ENCODE measurements at regions not wholly inside any gene's neighbourhood (a gene's known extent, or its start where the extent isn't known, plus 50 kb on each side); places are given as distances from the start of the nearest gene placed in this dataset.
A peak's percentile ranks its signal among the peaks of the same experiment; 100 is the strongest.

- Mint-ChIP-seq H3K27ac (no peak overlapping the region), H3K9me3 (no peaks in the 10 kb centered on the region), H3K27me3 (peaks cover 11 to 13% of the 10 kb centered on the region in 2 donors), H3K4me3 (no peak overlapping the region), H3K4me1 (peaks cover 0 to 13% of the 10 kb centered on the region in 2 donors), H3K36me3 (no peaks in the 10 kb centered on the region)
- DNase-seq (no peak), ATAC-seq (replicated peaks) (no peak)
Measured at GRCh38 chr3:124607163-124607562, 123.1 kb upstream of the UMPS start.

- no peak for ATAC-seq (replicated peaks)
- Mint-ChIP-seq H3K27ac (no peak overlapping the region), H3K4me1 (peaks cover 0 to 21% of the 10 kb centered on the region in 2 donors), H3K4me3 (no peak overlapping the region), H3K27me3 (no peaks in the 10 kb centered on the region), H3K9me3 (no peaks in the 10 kb centered on the region), H3K36me3 (no peaks in the 10 kb centered on the region)
- DNase-seq: no peak
Measured at GRCh38 chr3:124609402-124609801, 120.8 kb upstream of the UMPS start.

DNA sequence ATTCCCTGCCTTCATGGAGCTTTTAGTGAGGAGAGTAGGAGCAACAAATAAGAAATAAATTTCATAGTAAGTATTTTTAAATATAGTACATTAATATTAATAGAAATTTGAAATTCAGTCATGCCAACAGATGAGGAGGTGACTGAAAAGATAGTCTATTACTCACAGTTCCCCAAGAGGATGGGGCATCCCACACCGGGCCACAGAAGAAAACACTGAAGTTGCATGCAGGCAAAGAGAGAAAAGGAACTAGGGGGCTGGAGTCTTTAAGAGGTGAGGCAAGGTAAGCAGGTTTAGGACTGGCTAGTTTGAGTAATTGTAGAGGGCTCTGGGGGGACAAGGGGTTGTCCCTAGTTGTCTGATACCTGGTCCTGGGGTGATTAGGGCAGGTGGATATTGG, 120.1 kb upstream of the UMPS start:
- no peaks in the 10 kb centered on the region for H3K27me3 Mint-ChIP-seq
- DNase-seq: no peak
- ATAC-seq (replicated peaks): peak; percentile 51 to 55
- no peaks in the 10 kb centered on the region for H3K36me3 Mint-ChIP-seq
- no peak overlapping the region for H3K4me3 Mint-ChIP-seq
- peaks cover 0 to 22% of the 10 kb centered on the region in 2 donors for H3K4me1 Mint-ChIP-seq
- no peaks in the 10 kb centered on the region for H3K9me3 Mint-ChIP-seq
- no peak overlapping the region for H3K27ac Mint-ChIP-seq

DNA sequence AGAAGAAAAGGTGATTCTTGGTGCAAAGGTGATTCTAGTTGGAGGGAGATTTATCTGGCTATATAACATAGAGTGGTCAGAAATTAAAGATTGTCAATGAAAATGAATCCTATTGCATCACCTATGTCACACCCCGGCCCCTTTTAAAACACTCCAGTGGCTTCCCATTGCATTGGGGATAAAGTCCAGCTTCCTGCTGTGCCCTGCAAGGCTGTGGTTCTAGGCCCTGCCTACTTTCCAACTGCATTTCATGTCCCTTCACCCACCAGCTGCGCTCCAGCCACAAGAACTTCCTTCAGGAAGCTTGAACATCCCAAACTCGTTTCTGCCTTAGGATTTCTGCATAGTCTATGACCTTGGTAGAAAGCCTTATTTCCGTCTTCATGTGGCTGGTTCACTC, 118.7 kb upstream of the UMPS start:
- no peak for DNase-seq
- H3K27ac Mint-ChIP-seq: no peak overlapping the region
- peaks cover 0 to 3% of the 10 kb centered on the region in 2 donors for H3K9me3 Mint-ChIP-seq
- H3K36me3 Mint-ChIP-seq: no peaks in the 10 kb centered on the region
- no peak overlapping the region for H3K4me3 Mint-ChIP-seq
- ATAC-seq (replicated peaks): no peak
- no peaks in the 10 kb centered on the region for H3K27me3 Mint-ChIP-seq
- H3K4me1 Mint-ChIP-seq: peaks cover 9 to 33% of the 10 kb centered on the region in 2 donors

- no peak overlapping the region for H3K4me3 Mint-ChIP-seq
- no peak overlapping the region for H3K27ac Mint-ChIP-seq
- DNase-seq (no peak), ATAC-seq (replicated peaks) (peak in 1 of 2 donors; percentile 8)
- H3K36me3 Mint-ChIP-seq: no peaks in the 10 kb centered on the region
- H3K9me3 Mint-ChIP-seq: peaks cover 0 to 3% of the 10 kb centered on the region in 2 donors
- H3K27me3 Mint-ChIP-seq: no peaks in the 10 kb centered on the region
- peaks cover 17 to 50% of the 10 kb centered on the region in 2 donors for H3K4me1 Mint-ChIP-seq
Measured at GRCh38 chr3:124615896-124616543, 114.2 kb upstream of the UMPS start.

DNA sequence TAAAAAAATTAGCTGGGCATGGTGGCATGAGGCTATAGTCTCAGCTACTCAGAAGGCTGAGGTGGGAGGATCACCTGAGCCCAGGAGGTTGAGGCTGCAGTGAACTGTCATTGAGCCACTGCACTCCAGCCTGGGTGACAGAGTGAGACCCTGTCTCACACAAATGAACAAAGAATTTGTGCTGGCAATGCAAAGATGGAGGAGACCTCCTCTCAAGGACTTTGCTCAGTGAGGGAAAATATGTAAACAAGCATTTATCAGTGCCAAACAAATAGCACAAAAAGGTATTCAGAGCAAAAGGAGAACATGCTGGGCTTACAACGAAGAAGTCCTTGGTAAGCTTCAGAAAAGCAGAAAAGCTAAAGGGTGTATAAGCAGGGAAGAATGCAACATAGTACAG, 113.1 kb upstream of the UMPS start:
- Mint-ChIP-seq H3K36me3 (no peaks in the 10 kb centered on the region), H3K27ac (no peak overlapping the region), H3K9me3 (peaks cover 0 to 3% of the 10 kb centered on the region in 2 donors), H3K4me1 (peaks cover 20 to 51% of the 10 kb centered on the region in 2 donors), H3K4me3 (no peak overlapping the region), H3K27me3 (no peaks in the 10 kb centered on the region)
- DNase-seq: no peak
- no peak for ATAC-seq (replicated peaks)

- no peaks in the 10 kb centered on the region for H3K27me3 Mint-ChIP-seq
- H3K27ac Mint-ChIP-seq: no peak overlapping the region
- H3K36me3 Mint-ChIP-seq: no peaks in the 10 kb centered on the region
- no peak for DNase-seq
- peak; percentile 28 to 41 for ATAC-seq (replicated peaks)
- H3K9me3 Mint-ChIP-seq: peaks cover 0 to 3% of the 10 kb centered on the region in 2 donors
- peak overlapping the region in 1 of 2 donors; percentile 66 for H3K4me3 Mint-ChIP-seq
- H3K4me1 Mint-ChIP-seq: peaks cover 20 to 51% of the 10 kb centered on the region in 2 donors
Measured at GRCh38 chr3:124619887-124620599, 110.2 kb upstream of the UMPS start.

GRCh38 chr3:124620600-124621063, 109.6 kb upstream of the UMPS start:
- H3K4me3 Mint-ChIP-seq: peak overlapping the region; percentile 53 to 66
- DNase-seq (peak; percentile 26), ATAC-seq (replicated peaks) (peak; percentile 96 to 98)
- H3K27me3 Mint-ChIP-seq: no peaks in the 10 kb centered on the region
- no peaks in the 10 kb centered on the region for H3K36me3 Mint-ChIP-seq
- peaks cover 18 to 45% of the 10 kb centered on the region in 2 donors for H3K4me1 Mint-ChIP-seq
- no peaks in the 10 kb centered on the region for H3K9me3 Mint-ChIP-seq
- H3K27ac Mint-ChIP-seq: peak overlapping the region; percentile 59

GRCh38 chr3:124621498-124621897, 108.8 kb upstream of the UMPS start:
- no peak for DNase-seq
- no peaks in the 10 kb centered on the region for H3K36me3 Mint-ChIP-seq
- ATAC-seq (replicated peaks): no peak
- H3K27me3 Mint-ChIP-seq: no peaks in the 10 kb centered on the region
- no peak overlapping the region for H3K27ac Mint-ChIP-seq
- no peaks in the 10 kb centered on the region for H3K9me3 Mint-ChIP-seq
- H3K4me3 Mint-ChIP-seq: no peak overlapping the region
- H3K4me1 Mint-ChIP-seq: peaks cover 11 to 38% of the 10 kb centered on the region in 2 donors

DNA sequence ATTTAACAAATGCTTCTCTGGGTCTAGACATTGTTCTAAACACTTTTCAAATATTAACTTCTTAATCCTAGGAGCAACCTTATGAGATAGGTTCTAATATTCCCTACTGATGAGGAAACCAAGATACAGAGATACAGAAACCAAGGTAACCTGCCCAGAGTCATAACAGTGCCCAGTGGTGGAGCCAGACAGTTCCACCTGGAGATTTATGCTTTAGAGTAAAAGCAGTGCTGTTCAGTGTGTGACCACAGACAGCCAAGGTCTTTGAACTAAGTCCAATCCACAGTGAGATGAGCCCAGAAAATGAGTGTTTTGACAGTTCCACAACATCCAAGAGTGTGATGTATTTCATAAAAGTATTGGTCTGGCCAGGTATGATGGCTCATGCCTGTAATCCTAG, 105.2 kb upstream of the UMPS start:
- peaks cover 8 to 36% of the 10 kb centered on the region in 2 donors for H3K4me1 Mint-ChIP-seq
- H3K36me3 Mint-ChIP-seq: no peaks in the 10 kb centered on the region
- ATAC-seq (replicated peaks): no peak
- no peak for DNase-seq
- no peak overlapping the region for H3K4me3 Mint-ChIP-seq
- H3K27ac Mint-ChIP-seq: no peak overlapping the region
- no peaks in the 10 kb centered on the region for H3K9me3 Mint-ChIP-seq
- H3K27me3 Mint-ChIP-seq: peaks cover 0 to 4% of the 10 kb centered on the region in 2 donors

DNA sequence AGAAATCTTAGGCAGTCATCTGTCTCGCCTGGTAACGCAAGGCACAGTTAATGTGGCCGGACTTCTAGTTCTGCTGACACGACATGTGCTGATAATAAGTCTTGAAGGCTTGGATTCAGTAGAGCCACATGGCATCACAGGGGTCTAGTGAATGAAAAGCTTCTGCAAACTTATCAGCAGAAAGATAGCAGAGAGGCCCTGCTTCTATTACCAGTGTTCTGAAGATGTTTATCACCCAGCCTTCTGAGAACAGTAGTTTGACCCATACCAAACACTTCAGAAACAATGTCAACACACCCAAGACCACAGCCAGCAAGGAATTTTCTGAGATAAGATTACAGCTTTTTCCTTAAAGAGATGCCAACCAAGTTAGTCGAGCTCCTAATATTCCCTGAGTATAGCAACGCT, 102.7 kb upstream of the UMPS start:
- ATAC-seq (replicated peaks) (no peak), DNase-seq (no peak)
- no peak overlapping the region for H3K4me3 Mint-ChIP-seq
- H3K4me1 Mint-ChIP-seq: peaks cover 4 to 37% of the 10 kb centered on the region in 2 donors
- no peaks in the 10 kb centered on the region for H3K36me3 Mint-ChIP-seq
- H3K27me3 Mint-ChIP-seq: peaks cover 0 to 4% of the 10 kb centered on the region in 2 donors
- no peaks in the 10 kb centered on the region for H3K9me3 Mint-ChIP-seq
- H3K27ac Mint-ChIP-seq: peak overlapping the region; percentile 34

DNA sequence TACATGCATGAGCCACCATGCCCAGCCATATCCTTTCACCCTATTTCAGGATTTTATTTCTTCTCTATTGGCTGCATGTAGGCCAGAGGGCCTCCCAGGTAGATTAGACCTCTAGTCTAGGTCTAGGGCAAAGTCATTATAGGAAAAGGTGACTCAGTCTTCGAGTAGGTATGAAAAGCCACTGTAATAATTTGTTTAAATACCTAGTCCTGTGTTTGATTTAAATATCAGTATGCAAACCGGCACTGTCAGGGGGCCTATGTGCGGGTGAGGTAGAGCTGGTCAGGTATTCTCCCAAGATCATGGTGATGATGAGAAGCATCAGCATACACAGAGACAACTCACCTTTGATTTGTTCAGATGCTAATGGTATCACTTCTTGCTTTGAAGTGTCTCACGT, 101.4 kb upstream of the UMPS start:
- Mint-ChIP-seq H3K27ac (no peak overlapping the region), H3K27me3 (peaks cover 0 to 4% of the 10 kb centered on the region in 2 donors), H3K36me3 (no peaks in the 10 kb centered on the region), H3K4me1 (peaks cover 9 to 39% of the 10 kb centered on the region in 2 donors), H3K4me3 (no peak overlapping the region), H3K9me3 (no peaks in the 10 kb centered on the region)
- ATAC-seq (replicated peaks) (peak in 1 of 2 donors; percentile 80), DNase-seq (no peak)

DNA sequence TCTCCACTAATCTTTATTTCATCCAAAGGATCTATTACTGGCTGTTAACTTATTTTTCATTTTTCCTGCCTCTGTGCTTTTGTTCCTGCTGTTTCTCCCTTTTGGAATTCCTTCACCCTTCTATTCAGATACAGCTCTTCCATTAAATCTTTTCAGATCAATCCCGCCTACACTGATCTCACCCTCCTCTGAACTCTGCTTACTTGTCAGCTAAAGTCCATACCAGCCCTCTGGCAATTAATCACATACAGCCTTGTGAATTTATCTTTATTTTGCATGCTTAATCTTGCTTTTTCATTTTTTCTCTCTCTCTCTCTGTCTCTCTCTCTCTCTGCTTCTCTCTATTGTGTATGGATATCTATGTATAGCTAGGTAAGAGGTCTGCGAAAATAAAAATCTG, 100.8 kb upstream of the UMPS start:
- Mint-ChIP-seq H3K4me1 (peaks cover 14 to 45% of the 10 kb centered on the region in 2 donors), H3K36me3 (no peaks in the 10 kb centered on the region), H3K9me3 (no peaks in the 10 kb centered on the region), H3K4me3 (no peak overlapping the region), H3K27ac (no peak overlapping the region), H3K27me3 (peaks cover 0 to 4% of the 10 kb centered on the region in 2 donors)
- DNase-seq (no peak), ATAC-seq (replicated peaks) (no peak)

DNA sequence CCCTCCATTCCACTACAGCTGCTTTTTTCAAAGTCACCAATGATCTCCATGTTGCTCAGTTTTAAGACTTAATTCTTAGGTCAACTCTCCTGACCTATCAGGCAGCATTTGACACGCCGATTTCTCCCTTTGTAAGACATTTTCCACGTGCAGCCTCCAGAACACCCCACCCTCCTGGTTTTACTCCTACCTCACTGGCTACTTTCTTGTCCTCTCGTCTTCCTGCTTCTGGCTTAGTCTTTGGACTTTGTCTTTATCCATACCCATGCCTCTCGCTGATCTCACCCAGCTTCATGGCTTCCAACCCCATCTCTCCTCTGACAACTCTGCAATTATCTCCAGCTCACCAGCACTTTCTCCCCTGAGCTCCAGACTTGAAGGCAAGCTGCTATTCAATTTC, 99.3 kb upstream of the UMPS start:
- Mint-ChIP-seq H3K27me3 (peaks cover 0 to 4% of the 10 kb centered on the region in 2 donors), H3K4me1 (peaks cover 22 to 60% of the 10 kb centered on the region in 2 donors), H3K27ac (no peak overlapping the region), H3K9me3 (no peaks in the 10 kb centered on the region), H3K36me3 (no peaks in the 10 kb centered on the region), H3K4me3 (no peak overlapping the region)
- ATAC-seq (replicated peaks) (no peak), DNase-seq (no peak)

- H3K36me3 Mint-ChIP-seq: no peaks in the 10 kb centered on the region
- H3K27me3 Mint-ChIP-seq: peaks cover 0 to 4% of the 10 kb centered on the region in 2 donors
- peaks cover 26 to 68% of the 10 kb centered on the region in 2 donors for H3K4me1 Mint-ChIP-seq
- no peak for ATAC-seq (replicated peaks)
- H3K4me3 Mint-ChIP-seq: no peak overlapping the region
- H3K9me3 Mint-ChIP-seq: no peaks in the 10 kb centered on the region
- DNase-seq: no peak
- peak overlapping the region; percentile 21 for H3K27ac Mint-ChIP-seq
Measured at GRCh38 chr3:124631727-124632126, 98.5 kb upstream of the UMPS start.
